Liver (tissue), 8 donors: ENCODE measurements at regions not wholly inside any gene's neighbourhood (a gene's known extent, or its start where the extent isn't known, plus 50 kb on each side); places are given as distances from the start of the nearest gene placed in this dataset.

Source experiments
- DNase-seq: peaks from one replicate; pipeline ENCODE4 v3.0.0-alpha.2; 2017; ENCODE audit warnings: low spot score
- H3K27ac ChIP-seq, 2 donors: one replicate each; pipeline ENCODE4 v1.7.0; 2013; ENCODE audit warnings: inconsistent platforms in 2 of 2, low read length in 2 of 2, control low read depth in 1 of 2, low read depth in 1 of 2, mild to moderate bottlenecking in 1 of 2
- H3K27me3 ChIP-seq, 4 donors: one replicate each; pipeline versions ENCODE4 v1.6.1 to v1.7.0; 2013; ENCODE audit warnings: low read length in 3 of 4, inconsistent platforms in 1 of 4, mild to moderate bottlenecking in 1 of 4, moderate library complexity in 1 of 4; ENCODE audit not compliant: control insufficient read depth in 4 of 4, insufficient read depth in 4 of 4
- H3K36me3 ChIP-seq, 4 donors: one replicate each; pipeline versions ENCODE4 v1.6.1 to v1.7.0; 2013; ENCODE audit warnings: low read length in 3 of 4, mild to moderate bottlenecking in 3 of 4, low read depth in 1 of 4, moderate library complexity in 1 of 4; ENCODE audit not compliant: control insufficient read depth in 4 of 4, insufficient read depth in 3 of 4
- H3K4me1 ChIP-seq, 4 donors: one replicate each; pipeline versions ENCODE4 v1.6.1 to v1.7.0; 2013; ENCODE audit warnings: low read length in 3 of 4, mild to moderate bottlenecking in 3 of 4, moderate library complexity in 1 of 4; ENCODE audit not compliant: control insufficient read depth in 4 of 4, insufficient read depth in 4 of 4
- H3K4me3 ChIP-seq, 3 donors: one replicate each; pipeline versions ENCODE4 v1.6.1 to v1.7.0; 2013; ENCODE audit warnings: low read length in 3 of 3, control low read depth in 1 of 3, low read depth in 1 of 3, mild to moderate bottlenecking in 1 of 3
- H3K9ac ChIP-seq, 2 donors: one replicate each; pipeline ENCODE4 v1.7.0; 2013; ENCODE audit warnings: low read length in 2 of 2, mild to moderate bottlenecking in 2 of 2, moderate library complexity in 2 of 2, control low read depth in 1 of 2, low read depth in 1 of 2
- H3K9me3 ChIP-seq, 4 donors: one replicate each; pipeline versions ENCODE4 v1.6.1 to v1.7.0; 2013; ENCODE audit warnings: low read length in 3 of 4; ENCODE audit not compliant: control insufficient read depth in 4 of 4
- FOXA1 ChIP-seq: IDR thresholded peaks from 2 replicates; pipeline ENCODE4 v1.6.1; 2016; ENCODE audit warnings: antibody characterized with exemption
- HNF4A ChIP-seq, 2 donors: conservative IDR thresholded peaks; 2 replicates each; pipeline ENCODE4 v1.6.1; 2016; ENCODE audit warnings: antibody characterized with exemption in 2 of 2, mild to moderate bottlenecking in 2 of 2
- HNF4G ChIP-seq: IDR thresholded peaks from 2 replicates; pipeline ENCODE4 v1.6.1; 2016; ENCODE audit warnings: antibody characterized with exemption
- JUND ChIP-seq, 2 donors: IDR thresholded peaks; 2 replicates each; pipeline ENCODE4 v1.6.1; 2016; ENCODE audit warnings: antibody characterized with exemption in 2 of 2
- RAD21 ChIP-seq, 2 donors: IDR thresholded peaks; 2 replicates each; pipeline ENCODE4 v1.6.1; 2016; ENCODE audit warnings: antibody characterized with exemption in 2 of 2, mild to moderate bottlenecking in 2 of 2
- SP1 ChIP-seq: IDR thresholded peaks from 2 replicates; pipeline ENCODE4 v1.6.1; 2018; ENCODE audit warnings: antibody characterized with exemption, mild to moderate bottlenecking
- TAF1 ChIP-seq: conservative IDR thresholded peaks from 2 replicates; pipeline ENCODE4 v1.6.1; 2016; ENCODE audit warnings: antibody characterized with exemption, mild to moderate bottlenecking
- YY1 ChIP-seq: IDR thresholded peaks from 2 replicates; pipeline ENCODE4 v1.6.1; 2016; ENCODE audit warnings: antibody characterized with exemption, mild to moderate bottlenecking
- WGBS: extraction: QIAGEN DNeasy Blood & Tissue Kit; methylation state at CpG from one replicate; pipeline ENCODE4 v1.1.7; 2013; 5-methylcytosine and 5-hydroxymethylcytosine counted together
- TF ChIP-seq, protein P1 (sequence below): IDR thresholded peaks from 2 replicates; pipeline ENCODE4 v1.6.1; 2016; ENCODE audit warnings: antibody characterized with exemption, mild to moderate bottlenecking
- TF ChIP-seq, protein P2 (sequence below): fragments of 150-350 bp; IDR thresholded peaks from 2 replicates; pipeline ENCODE4 v1.5.1; 2017; ENCODE audit warnings: improper control_type of control experiment, low read depth, low read length; ENCODE audit not compliant: missing input control
- TF ChIP-seq, protein P3 (sequence below): IDR thresholded peaks from 2 replicates; pipeline ENCODE4 v1.6.1; 2016; ENCODE audit warnings: antibody characterized with exemption
- donor health status: healthy.
- donor health status: healthy.
- donor health status: healthy.
- donor health status: healthy.
- donor health status: healthy.

DNA sequence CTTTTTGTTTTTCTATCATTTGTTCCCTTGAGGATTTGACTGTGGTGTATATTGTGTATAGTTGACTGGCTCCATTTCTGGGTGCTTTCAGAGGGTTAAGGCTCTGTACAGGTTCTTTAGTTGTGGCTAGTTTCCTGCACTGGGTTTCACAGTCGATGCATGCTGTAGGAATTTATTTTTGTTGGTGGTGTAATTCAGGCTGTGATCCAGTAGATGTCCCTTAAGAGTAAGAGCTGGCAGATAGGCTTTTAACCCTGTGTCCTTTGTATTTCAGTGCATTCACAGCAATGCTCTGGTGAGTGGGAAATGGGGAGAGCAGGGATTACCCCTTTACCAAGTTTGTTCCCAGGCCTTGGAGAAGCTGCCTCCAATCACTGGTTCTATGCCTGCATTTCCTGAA, 112.9 kb downstream of the SPATA31D1 start:
- Histone ChIP-seq H3K9me3 (peaks cover 0 to 6% (median under 1%) of the 10 kb centered on the region in 4 donors), H3K4me1 (peaks cover 0 to 5% (median 1%) of the 10 kb centered on the region in 4 donors), H3K4me3 (no peak overlapping the region), H3K27ac (no peak overlapping the region), H3K27me3 (no peaks in the 10 kb centered on the region), H3K36me3 (no peaks in the 10 kb centered on the region), H3K9ac (no peak overlapping the region)
- DNase-seq = no peak
- TF ChIP-seq FOXA1 (no peak), RAD21 (IDR thresholded peaks at IDR 0.05) (peak in 1 of 2 donors; percentile 49), YY1 (no peak), JUND (IDR thresholded peaks at IDR 0.05) (no peak)
- TF ChIP-seq, protein P1, sequence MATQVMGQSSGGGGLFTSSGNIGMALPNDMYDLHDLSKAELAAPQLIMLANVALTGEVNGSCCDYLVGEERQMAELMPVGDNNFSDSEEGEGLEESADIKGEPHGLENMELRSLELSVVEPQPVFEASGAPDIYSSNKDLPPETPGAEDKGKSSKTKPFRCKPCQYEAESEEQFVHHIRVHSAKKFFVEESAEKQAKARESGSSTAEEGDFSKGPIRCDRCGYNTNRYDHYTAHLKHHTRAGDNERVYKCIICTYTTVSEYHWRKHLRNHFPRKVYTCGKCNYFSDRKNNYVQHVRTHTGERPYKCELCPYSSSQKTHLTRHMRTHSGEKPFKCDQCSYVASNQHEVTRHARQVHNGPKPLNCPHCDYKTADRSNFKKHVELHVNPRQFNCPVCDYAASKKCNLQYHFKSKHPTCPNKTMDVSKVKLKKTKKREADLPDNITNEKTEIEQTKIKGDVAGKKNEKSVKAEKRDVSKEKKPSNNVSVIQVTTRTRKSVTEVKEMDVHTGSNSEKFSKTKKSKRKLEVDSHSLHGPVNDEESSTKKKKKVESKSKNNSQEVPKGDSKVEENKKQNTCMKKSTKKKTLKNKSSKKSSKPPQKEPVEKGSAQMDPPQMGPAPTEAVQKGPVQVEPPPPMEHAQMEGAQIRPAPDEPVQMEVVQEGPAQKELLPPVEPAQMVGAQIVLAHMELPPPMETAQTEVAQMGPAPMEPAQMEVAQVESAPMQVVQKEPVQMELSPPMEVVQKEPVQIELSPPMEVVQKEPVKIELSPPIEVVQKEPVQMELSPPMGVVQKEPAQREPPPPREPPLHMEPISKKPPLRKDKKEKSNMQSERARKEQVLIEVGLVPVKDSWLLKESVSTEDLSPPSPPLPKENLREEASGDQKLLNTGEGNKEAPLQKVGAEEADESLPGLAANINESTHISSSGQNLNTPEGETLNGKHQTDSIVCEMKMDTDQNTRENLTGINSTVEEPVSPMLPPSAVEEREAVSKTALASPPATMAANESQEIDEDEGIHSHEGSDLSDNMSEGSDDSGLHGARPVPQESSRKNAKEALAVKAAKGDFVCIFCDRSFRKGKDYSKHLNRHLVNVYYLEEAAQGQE = no peak
- TF ChIP-seq, protein P2, sequence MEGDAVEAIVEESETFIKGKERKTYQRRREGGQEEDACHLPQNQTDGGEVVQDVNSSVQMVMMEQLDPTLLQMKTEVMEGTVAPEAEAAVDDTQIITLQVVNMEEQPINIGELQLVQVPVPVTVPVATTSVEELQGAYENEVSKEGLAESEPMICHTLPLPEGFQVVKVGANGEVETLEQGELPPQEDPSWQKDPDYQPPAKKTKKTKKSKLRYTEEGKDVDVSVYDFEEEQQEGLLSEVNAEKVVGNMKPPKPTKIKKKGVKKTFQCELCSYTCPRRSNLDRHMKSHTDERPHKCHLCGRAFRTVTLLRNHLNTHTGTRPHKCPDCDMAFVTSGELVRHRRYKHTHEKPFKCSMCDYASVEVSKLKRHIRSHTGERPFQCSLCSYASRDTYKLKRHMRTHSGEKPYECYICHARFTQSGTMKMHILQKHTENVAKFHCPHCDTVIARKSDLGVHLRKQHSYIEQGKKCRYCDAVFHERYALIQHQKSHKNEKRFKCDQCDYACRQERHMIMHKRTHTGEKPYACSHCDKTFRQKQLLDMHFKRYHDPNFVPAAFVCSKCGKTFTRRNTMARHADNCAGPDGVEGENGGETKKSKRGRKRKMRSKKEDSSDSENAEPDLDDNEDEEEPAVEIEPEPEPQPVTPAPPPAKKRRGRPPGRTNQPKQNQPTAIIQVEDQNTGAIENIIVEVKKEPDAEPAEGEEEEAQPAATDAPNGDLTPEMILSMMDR = no peak
- WGBS = 89% methylated on average over 1 of the region's 1 CpG

DNA sequence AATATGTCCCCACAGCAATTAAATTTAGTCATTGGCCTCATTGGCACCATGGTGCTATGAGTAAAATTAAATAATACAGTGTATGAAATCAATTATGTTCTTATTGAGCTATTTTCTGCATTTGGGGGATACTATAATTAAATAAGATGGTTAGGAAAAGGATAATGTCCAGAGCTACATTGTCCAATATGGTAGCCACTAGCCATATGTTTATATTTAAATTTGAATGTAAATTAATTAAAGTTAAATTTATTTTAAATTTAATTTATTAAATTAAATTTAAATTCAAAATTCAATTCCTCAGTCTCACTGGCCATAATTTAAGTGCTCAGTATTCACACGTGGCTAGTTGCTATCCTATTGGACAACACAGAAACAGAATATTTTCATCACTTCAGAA, 115.7 kb downstream of the SPATA31D1 start:
- H3K9me3 ChIP-seq = peaks cover 0 to 6% (median under 1%) of the 10 kb centered on the region in 4 donors
- H3K4me1 ChIP-seq = peaks cover 0 to 5% (median 1%) of the 10 kb centered on the region in 4 donors
- WGBS = 90% methylated on average over 1 of the region's 1 CpG
- no peak overlapping the region for H3K27ac ChIP-seq
- H3K4me3 ChIP-seq = no peak overlapping the region
- TF ChIP-seq RAD21 (IDR thresholded peaks at IDR 0.05) = no peak
- H3K36me3 ChIP-seq = no peaks in the 10 kb centered on the region
- no peak for DNase-seq
- H3K27me3 ChIP-seq = no peaks in the 10 kb centered on the region
- H3K9ac ChIP-seq = no peak overlapping the region

DNA sequence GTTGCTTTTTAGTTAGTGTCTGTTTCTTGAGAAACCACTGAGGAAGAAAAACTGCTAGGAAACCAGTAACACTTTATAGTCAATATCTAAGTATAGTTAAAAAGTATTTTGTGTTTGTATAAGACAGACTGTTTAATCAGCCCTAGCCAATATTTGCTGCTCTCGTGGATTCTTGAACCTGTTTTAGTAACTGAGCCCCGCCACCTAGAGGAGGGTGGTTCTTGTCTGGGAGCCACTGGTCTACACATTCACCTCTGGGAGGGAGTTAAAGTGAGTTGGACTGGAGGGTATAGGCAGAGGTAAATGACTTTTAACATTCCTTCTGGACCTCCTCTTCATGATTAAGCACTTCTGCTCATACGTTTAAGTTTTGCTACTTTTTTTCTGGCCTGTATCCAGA, 117.2 kb downstream of the SPATA31D1 start:
- DNase-seq = peak; percentile 37
- 33% methylated on average over 3 of the region's 3 CpGs for WGBS
- H3K9ac ChIP-seq = no peak overlapping the region

More for the DNA sequence above, 117.2 kb downstream of the SPATA31D1 start:
- Histone ChIP-seq H3K4me3 (no peak overlapping the region), H3K27ac (no peak overlapping the region), H3K9me3 (peaks cover 0 to 2% (median 0%) of the 10 kb centered on the region in 4 donors), H3K27me3 (no peaks in the 10 kb centered on the region), H3K36me3 (no peaks in the 10 kb centered on the region), H3K4me1 (peaks cover 0 to 5% (median 1%) of the 10 kb centered on the region in 4 donors)
- peak; percentile 33 to 57 for TF ChIP-seq HNF4A (conservative IDR thresholded peaks at IDR 0.05)
- TF ChIP-seq FOXA1 = no peak
- peak; percentile 38 for TF ChIP-seq SP1
- TF ChIP-seq, protein P3, sequence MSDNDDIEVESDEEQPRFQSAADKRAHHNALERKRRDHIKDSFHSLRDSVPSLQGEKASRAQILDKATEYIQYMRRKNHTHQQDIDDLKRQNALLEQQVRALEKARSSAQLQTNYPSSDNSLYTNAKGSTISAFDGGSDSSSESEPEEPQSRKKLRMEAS = no peak
- TF ChIP-seq, protein P2 = peak; percentile 39
- peak; percentile 81 to 85 for TF ChIP-seq RAD21 (IDR thresholded peaks at IDR 0.05)
- TF ChIP-seq HNF4G = no peak
- TF ChIP-seq TAF1 = no peak
